ENCODE measurements at regions not wholly inside any gene's neighbourhood (a gene's known extent, or its start where the extent isn't known, plus 50 kb on each side); places are given as distances from the start of the nearest gene placed in this dataset.

GRCh38 chr21:38205940-38206339 is 50.9 kb upstream of the KCNJ15 start:
- ChIA-PET CTCF (interaction anchor here (0.6 kb wide), 1 partner anchor 19 kb away, joined by 3 read pairs; no protein-coding TSS in a partner anchor), POLR2A (no interaction called here)
- Histone ChIP-seq H3K36me3 (ENCODE audit: control insufficient read depth in 2 of 3, insufficient read depth in 3 of 3, low read length in 3 of 3) (no peaks in the 10 kb centered on the region), H3K9me3 (ENCODE audit: control insufficient read depth in 2 of 3, low read length in 3 of 3) (no peaks in the 10 kb centered on the region), H3K27ac (ENCODE audit: low read depth, low read length) (no peak overlapping the region), H3K4me3 (ENCODE audit: low read length) (no peak overlapping the region), H3K27me3 (ENCODE audit: control insufficient read depth in 2 of 2, insufficient read depth in 2 of 2, low read length in 2 of 2) (no peaks in the 10 kb centered on the region), H3K4me1 (ENCODE audit: control insufficient read depth in 2 of 2, insufficient read depth in 2 of 2, low read length in 2 of 2) (no peaks in the 10 kb centered on the region)
- peaks cover 21 to 64% (median 35%) of the 10 kb centered on the region in 5 donors for H3K27me3 Mint-ChIP-seq
- H3K9me3 Mint-ChIP-seq: peaks cover 0 to 1% (median 0%) of the 10 kb centered on the region in 11 donors
- no peak overlapping the region for H3K4me3 Mint-ChIP-seq
- intact Hi-C loops (cut with micrococcal nuclease): no loop called here
- peaks cover 0 to 7% (median 6%) of the 10 kb centered on the region in 7 donors for H3K4me1 Mint-ChIP-seq
- DNase-seq (no peak), ATAC-seq (no peak)
- no peak overlapping the region for H3K27ac Mint-ChIP-seq
- no peaks in the 10 kb centered on the region for H3K36me3 Mint-ChIP-seq

GRCh38 chr21:38206646-38207045 is 50.1 kb upstream of the KCNJ15 start:
- peaks cover 0 to 7% (median 6%) of the 10 kb centered on the region in 7 donors for H3K4me1 Mint-ChIP-seq
- ATAC-seq (no peak), DNase-seq (no peak)
- H3K4me3 ChIP-seq (ENCODE audit: low read length): no peak overlapping the region
- no peaks in the 10 kb centered on the region for H3K36me3 Mint-ChIP-seq
- no peak overlapping the region for H3K27ac Mint-ChIP-seq
- no peaks in the 10 kb centered on the region for H3K36me3 ChIP-seq (ENCODE audit: control insufficient read depth in 2 of 3, insufficient read depth in 3 of 3, low read length in 3 of 3)
- intact Hi-C loops (cut with micrococcal nuclease): no loop called here
- CTCF ChIA-PET: no interaction called here
- H3K9me3 ChIP-seq (ENCODE audit: control insufficient read depth in 2 of 3, low read length in 3 of 3): no peaks in the 10 kb centered on the region
- POLR2A ChIA-PET: no interaction called here
- H3K27me3 ChIP-seq (ENCODE audit: control insufficient read depth in 2 of 2, insufficient read depth in 2 of 2, low read length in 2 of 2): no peaks in the 10 kb centered on the region
- H3K27ac ChIP-seq (ENCODE audit: low read depth, low read length): no peak overlapping the region
- H3K4me1 ChIP-seq (ENCODE audit: control insufficient read depth in 2 of 2, insufficient read depth in 2 of 2, low read length in 2 of 2): no peaks in the 10 kb centered on the region
- peaks cover 23 to 63% (median 37%) of the 10 kb centered on the region in 5 donors for H3K27me3 Mint-ChIP-seq
- no peak overlapping the region for H3K4me3 Mint-ChIP-seq
- H3K9me3 Mint-ChIP-seq: peaks cover 0 to 1% (median 0%) of the 10 kb centered on the region in 11 donors
